Adrenal gland (tissue), 9 donors: ENCODE measurements at regions not wholly inside any gene's neighbourhood (a gene's known extent, or its start where the extent isn't known, plus 50 kb on each side); places are given as distances from the start of the nearest gene placed in this dataset.

Source experiments
- DNase-seq, 7 donors: peaks; one replicate each; pipeline ENCODE4 v3.0.0-alpha.2; 2019 to 2020
- H3K27ac ChIP-seq, 5 donors: fragments of 200-600 bp; sonication (generic) in 4 of 5; 1 replicate in 3 of 5; 2 replicates in 2 of 5; pipeline versions ENCODE4 v1.5.1 to v1.8.0; 2016 to 2020; ENCODE audit warnings: mild to moderate bottlenecking in 1 of 5
- H3K27me3 ChIP-seq: fragments of 200-600 bp; 2 replicates; pipeline ENCODE4 v1.8.0; 2021
- H3K36me3 ChIP-seq, 2 donors: fragments of 200-600 bp; replicated peaks in 1 of 2; 1 replicate in 1 of 2; 2 replicates in 1 of 2; pipeline versions ENCODE4 v1.5.1 to v1.8.0; 2018 to 2022
- H3K4me1 ChIP-seq, 2 donors: fragments of 200-600 bp; replicated peaks in 1 of 2; 1 replicate in 1 of 2; 2 replicates in 1 of 2; pipeline versions ENCODE4 v1.5.1 to v1.8.0; 2018 to 2021
- H3K4me3 ChIP-seq, 4 donors: fragments of 200-600 bp; sonication (generic) in 3 of 4; one replicate each; pipeline ENCODE4 v1.5.1; 2016 to 2018
- H3K9me3 ChIP-seq, 3 donors: fragments of 200-600 bp; sonication (generic) in 1 of 3; replicated peaks in 1 of 3; 1 replicate in 2 of 3; 2 replicates in 1 of 3; pipeline versions ENCODE4 v1.5.1 to v1.8.0; 2016 to 2021
- CTCF ChIP-seq, 6 experiments: fragments of 450-650 bp in 4 of 6; fragments of 200-600 bp in 2 of 6; sonication (generic) in 1 of 6; IDR thresholded peaks; 1 replicate in 5 of 6; 2 replicates in 1 of 6; pipeline versions ENCODE4 v1.5.1 to v1.8.0; 2016 to 2021; ENCODE audit warnings: antibody characterized with exemption in 6 of 6, mild to moderate bottlenecking in 2 of 6, moderate library complexity in 1 of 6
- POLR2A ChIP-seq, 2 donors: fragments of 450-650 bp; IDR thresholded peaks; one replicate each; pipeline ENCODE4 v1.6.1; 2017; ENCODE audit warnings: antibody characterized with exemption in 2 of 2, mild to moderate bottlenecking in 2 of 2, moderate library complexity in 1 of 2
- WGBS, 4 donors: extraction: QIAGEN DNeasy Blood & Tissue Kit in 2 of 4; methylation state at CpG; one replicate each; pipeline versions ENCODE4 v1.1.5 to v1.1.7; 2013 to 2017; 5-methylcytosine and 5-hydroxymethylcytosine counted together
- intact Hi-C, 2 donors: fragments of 100-400 bp; cut with DNase I; formaldehyde crosslinking; loops; one replicate each; pipeline versions ENCODE4 v1.14.1 to v1.15.0; 2022 to 2023
- microRNA-seq, 3 donors: library from miRNA; unstranded; fragments of <30 nt; microRNA quantifications; one replicate each; pipeline ENCODE4, GENCODE V29; 2017 to 2020
- small RNA-seq, 2 donors: library from RNA; depleted of rRNA; stranded (forward); fragments of <200 nt; gene quantifications; one replicate each; pipeline ENCODE3, GENCODE V24; 2016
- donor health status: healthy with polysubstance abuse.
- donor health status: Bipolar disorder and iron deficiency.
- donor health status: DM: yes; HTN: yes; CAD: no.
- donor health status: DM: no; HTN: no; CAD: no.
- donor health status: DM: no; HTN: no; CAD: no.

GRCh38 chr11:11677672-11678356, 56.0 kb upstream of the GALNT18 start:
- intact Hi-C loops = no loop called here
- no peaks in the 10 kb centered on the region for H3K27me3 ChIP-seq
- TF ChIP-seq POLR2A (IDR thresholded peaks at IDR 0.05) = no peak
- no peaks in the 10 kb centered on the region for H3K36me3 ChIP-seq
- H3K4me1 ChIP-seq = no peaks in the 10 kb centered on the region
- 73 to 79% (median 75%) methylated on average over 5 of the region's 5 CpGs for WGBS, 4 donors
- no peaks in the 10 kb centered on the region for H3K9me3 ChIP-seq
- no peak for DNase-seq
- no peak overlapping the region for H3K4me3 ChIP-seq
- no peak overlapping the region for H3K27ac ChIP-seq

DNA sequence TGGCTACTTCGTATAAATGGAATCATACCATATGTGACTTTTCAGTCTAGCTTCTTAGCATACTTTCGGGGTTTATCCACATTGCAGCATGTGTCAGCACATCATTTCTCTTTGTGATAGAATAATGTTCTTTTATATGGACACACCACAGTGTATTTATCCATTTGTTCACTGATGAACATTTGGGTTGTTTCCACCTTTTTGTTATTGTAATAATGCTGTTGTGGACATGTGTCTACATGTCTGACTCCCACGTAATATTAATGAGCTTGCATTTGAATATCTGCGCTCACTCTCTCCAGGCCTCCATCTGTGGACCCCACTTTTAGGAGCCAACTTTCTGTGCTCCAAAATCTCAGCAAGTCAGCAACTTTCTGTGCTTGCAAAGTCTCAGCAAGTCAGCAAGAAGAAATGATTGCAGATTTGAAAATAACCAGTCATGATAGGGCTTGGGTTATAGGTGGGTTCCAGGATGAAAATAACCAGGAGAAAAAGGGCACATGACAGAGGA, 53.9 kb upstream of the GALNT18 start:
- H3K27ac ChIP-seq = no peak overlapping the region
- 67 to 84% (median 80%) methylated on average over 4 of the region's 4 CpGs for WGBS, 4 donors
- no peaks in the 10 kb centered on the region for H3K36me3 ChIP-seq
- no peaks in the 10 kb centered on the region for H3K4me1 ChIP-seq
- intact Hi-C loops = no loop called here
- TF ChIP-seq POLR2A (IDR thresholded peaks at IDR 0.05) = no peak
- no peak for TF ChIP-seq CTCF (IDR thresholded peaks at IDR 0.05)
- no peak overlapping the region for H3K4me3 ChIP-seq
- no peak for DNase-seq
- H3K9me3 ChIP-seq = no peaks in the 10 kb centered on the region
- no peaks in the 10 kb centered on the region for H3K27me3 ChIP-seq

GRCh38 chr11:11672789-11673188, 51.0 kb upstream of the GALNT18 start:
- intact Hi-C loops = no loop called here
- no peak for TF ChIP-seq CTCF (IDR thresholded peaks at IDR 0.05)
- no peak for TF ChIP-seq POLR2A (IDR thresholded peaks at IDR 0.05)
- Histone ChIP-seq H3K27me3 (no peaks in the 10 kb centered on the region), H3K4me3 (no peak overlapping the region), H3K27ac (no peak overlapping the region), H3K4me1 (no peaks in the 10 kb centered on the region), H3K36me3 (no peaks in the 10 kb centered on the region), H3K9me3 (no peaks in the 10 kb centered on the region)
- WGBS, 4 donors = 58 to 73% (median 62%) methylated on average over 8 of the region's 8 CpGs
- no peak for DNase-seq

- Histone ChIP-seq H3K27ac (no peak overlapping the region), H3K27me3 (no peaks in the 10 kb centered on the region), H3K36me3 (no peaks in the 10 kb centered on the region), H3K4me1 (no peaks in the 10 kb centered on the region), H3K4me3 (no peak overlapping the region), H3K9me3 (no peaks in the 10 kb centered on the region)
- intact Hi-C loops = no loop called here
- 88 to 96% (median 93%) methylated on average over 2 to 3 of the region's 3 CpGs for WGBS, 4 donors
- DNase-seq = no peak
- TF ChIP-seq POLR2A (IDR thresholded peaks at IDR 0.05) = no peak
- no peak for TF ChIP-seq CTCF (IDR thresholded peaks at IDR 0.05)
These were observed 50.3 kb upstream of the GALNT18 start for GRCh38 chr11:11672101-11672500.

Small RNAs in the stretch of these regions (microRNA-seq; reads per million reads assigned to microRNA genes)
- gene MIR8070 = 0 reads per million in 3 donors

Small RNAs in the stretch of these regions (small RNA-seq; reads per million reads assigned to genes)
- 0 reads per million in 2 donors for gene MIR8070
